ENCODE measurements at regions not wholly inside any gene's neighbourhood (a gene's known extent, or its start where the extent isn't known, plus 50 kb on each side); places are given as distances from the start of the nearest gene placed in this dataset.
A peak's percentile ranks its signal among the peaks of the same experiment; 100 is the strongest.

DNA sequence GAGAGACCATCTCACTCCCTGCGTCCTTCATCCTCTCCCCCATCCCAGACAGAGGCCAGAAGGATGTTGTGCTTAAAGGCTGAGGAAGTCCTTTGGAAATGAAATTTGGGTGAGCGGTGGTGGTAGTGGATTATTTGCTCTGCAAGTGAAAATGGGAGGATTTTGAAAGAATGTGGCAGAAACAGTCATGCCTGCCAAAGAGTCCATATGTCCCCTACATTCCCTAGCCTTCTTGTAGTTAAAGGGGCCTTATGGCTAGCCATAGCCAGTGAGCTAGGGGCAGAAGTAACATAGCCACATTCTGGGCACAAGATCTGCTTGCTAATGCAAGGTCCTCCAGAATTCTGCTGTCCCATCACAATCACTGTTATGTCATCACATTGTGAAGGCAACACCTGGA is 360.2 kb upstream of the TSHZ3 start:
- no peak for ATAC-seq (ENCODE audit: insufficient read depth, low FRiP score)
- Histone ChIP-seq H3K36me3 (ENCODE audit: control insufficient read depth in 4 of 4, insufficient read depth in 4 of 4, low read length in 4 of 4) (no peaks in the 10 kb centered on the region), H3K9me3 (ENCODE audit: control insufficient read depth in 4 of 4, insufficient read depth in 3 of 4, low read length in 3 of 4) (peaks cover 0 to 9% (median 2%) of the 10 kb centered on the region in 4 donors), H3K27ac (ENCODE audit: low read depth in 1 of 2, low read length in 1 of 2) (no peak overlapping the region), H3K4me3 (no peak overlapping the region), H3K27me3 (ENCODE audit: control insufficient read depth in 3 of 3, insufficient read depth in 3 of 3, low read length in 2 of 3) (no peaks in the 10 kb centered on the region), H3K4me1 (ENCODE audit: control insufficient read depth in 5 of 5, insufficient read depth in 5 of 5, low read length in 5 of 5) (peaks cover 0 to 29% (median 7%) of the 10 kb centered on the region in 5 donors), H3K9ac (ENCODE audit: insufficient read depth in 1 of 2, low read length in 2 of 2) (no peak overlapping the region)
- 84 to 89% methylated on average over 2 of the region's 2 CpGs for WGBS, 2 donors
- no peak for DNase-seq
- TF ChIP-seq, protein P1, sequence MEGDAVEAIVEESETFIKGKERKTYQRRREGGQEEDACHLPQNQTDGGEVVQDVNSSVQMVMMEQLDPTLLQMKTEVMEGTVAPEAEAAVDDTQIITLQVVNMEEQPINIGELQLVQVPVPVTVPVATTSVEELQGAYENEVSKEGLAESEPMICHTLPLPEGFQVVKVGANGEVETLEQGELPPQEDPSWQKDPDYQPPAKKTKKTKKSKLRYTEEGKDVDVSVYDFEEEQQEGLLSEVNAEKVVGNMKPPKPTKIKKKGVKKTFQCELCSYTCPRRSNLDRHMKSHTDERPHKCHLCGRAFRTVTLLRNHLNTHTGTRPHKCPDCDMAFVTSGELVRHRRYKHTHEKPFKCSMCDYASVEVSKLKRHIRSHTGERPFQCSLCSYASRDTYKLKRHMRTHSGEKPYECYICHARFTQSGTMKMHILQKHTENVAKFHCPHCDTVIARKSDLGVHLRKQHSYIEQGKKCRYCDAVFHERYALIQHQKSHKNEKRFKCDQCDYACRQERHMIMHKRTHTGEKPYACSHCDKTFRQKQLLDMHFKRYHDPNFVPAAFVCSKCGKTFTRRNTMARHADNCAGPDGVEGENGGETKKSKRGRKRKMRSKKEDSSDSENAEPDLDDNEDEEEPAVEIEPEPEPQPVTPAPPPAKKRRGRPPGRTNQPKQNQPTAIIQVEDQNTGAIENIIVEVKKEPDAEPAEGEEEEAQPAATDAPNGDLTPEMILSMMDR (IDR thresholded peaks at IDR 0.05; ENCODE audit: control extremely low read depth, extremely low read depth) = no peak

DNA sequence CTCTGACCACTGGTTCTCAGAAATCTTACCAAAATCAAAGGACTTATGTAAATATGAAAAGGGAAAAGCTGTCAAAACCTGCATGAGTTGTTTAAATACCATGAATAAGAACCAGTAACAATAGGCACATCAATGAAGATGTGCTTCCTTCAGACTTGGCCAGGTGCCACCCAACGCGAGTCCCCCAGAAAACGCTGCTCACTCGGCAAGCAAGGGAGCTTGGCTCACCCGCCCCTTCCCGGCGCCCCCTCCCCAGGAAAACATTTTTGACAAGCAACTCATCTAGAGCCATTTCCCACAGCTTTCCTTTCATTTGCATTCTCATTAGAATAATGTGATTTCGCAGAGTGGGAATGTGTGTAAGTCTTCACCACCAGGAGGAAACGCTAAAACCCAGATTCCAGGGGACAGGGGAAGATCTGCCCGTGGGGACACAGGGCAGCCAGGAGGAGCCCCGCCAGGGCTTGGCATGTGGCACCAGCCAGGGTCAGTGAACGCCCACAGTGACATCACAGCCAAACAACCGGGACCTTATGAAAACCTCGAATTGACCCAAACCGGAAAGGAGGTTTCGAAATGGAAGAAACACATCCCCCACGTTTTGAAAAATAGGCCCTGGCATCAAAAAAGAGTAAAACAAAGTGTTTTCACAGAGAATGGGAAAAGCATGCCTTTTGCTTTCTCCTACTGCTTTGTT is 366.2 kb upstream of the TSHZ3 start:
- no peak overlapping the region for H3K27ac ChIP-seq (ENCODE audit: low read depth in 1 of 2, low read length in 1 of 2)
- no peaks in the 10 kb centered on the region for H3K27me3 ChIP-seq (ENCODE audit: control insufficient read depth in 3 of 3, insufficient read depth in 3 of 3, low read length in 2 of 3)
- ATAC-seq (ENCODE audit: insufficient read depth, low FRiP score) (no peak), DNase-seq (peak; percentile 74 to 88 (median 86))
- H3K36me3 ChIP-seq (ENCODE audit: control insufficient read depth in 4 of 4, insufficient read depth in 4 of 4, low read length in 4 of 4) = no peaks in the 10 kb centered on the region
- TF ChIP-seq, protein P1 (IDR thresholded peaks at IDR 0.05; ENCODE audit: control extremely low read depth, extremely low read depth) = no peak
- peaks cover 0 to 43% (median 3%) of the 10 kb centered on the region in 5 donors for H3K4me1 ChIP-seq (ENCODE audit: control insufficient read depth in 5 of 5, insufficient read depth in 5 of 5, low read length in 5 of 5)
- no peak overlapping the region for H3K4me3 ChIP-seq
- H3K9ac ChIP-seq (ENCODE audit: insufficient read depth in 1 of 2, low read length in 2 of 2) = peak overlapping the region in 1 of 2 donors; percentile 24
- peaks cover 0 to 9% (median 2%) of the 10 kb centered on the region in 4 donors for H3K9me3 ChIP-seq (ENCODE audit: control insufficient read depth in 4 of 4, insufficient read depth in 3 of 4, low read length in 3 of 4)
- 46 to 63% methylated on average over 17 of the region's 17 CpGs for WGBS, 2 donors

DNA sequence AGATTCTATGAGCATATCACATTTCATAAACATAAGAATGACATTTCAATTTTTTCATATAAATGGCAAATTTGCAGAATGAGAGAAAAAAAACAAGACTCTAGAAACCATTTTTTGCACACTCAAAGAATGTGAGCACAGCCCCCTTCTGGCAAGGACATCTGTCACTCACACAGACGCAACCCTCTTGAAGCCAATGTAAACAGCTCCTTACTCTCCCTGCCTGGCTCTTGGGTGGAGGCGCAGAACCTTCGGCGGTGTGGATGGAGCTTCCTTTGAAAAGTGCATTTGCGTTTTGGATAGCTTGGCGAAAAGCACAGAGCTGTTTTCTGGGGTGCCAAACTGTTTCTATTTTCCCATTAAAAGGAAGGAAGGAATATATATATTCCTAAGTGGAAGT is 367.6 kb upstream of the TSHZ3 start:
- Histone ChIP-seq H3K27ac (ENCODE audit: low read depth in 1 of 2, low read length in 1 of 2) (no peak overlapping the region), H3K4me3 (no peak overlapping the region), H3K9me3 (ENCODE audit: control insufficient read depth in 4 of 4, insufficient read depth in 3 of 4, low read length in 3 of 4) (peaks cover 0 to 9% (median 2%) of the 10 kb centered on the region in 4 donors), H3K36me3 (ENCODE audit: control insufficient read depth in 4 of 4, insufficient read depth in 4 of 4, low read length in 4 of 4) (no peaks in the 10 kb centered on the region), H3K27me3 (ENCODE audit: control insufficient read depth in 3 of 3, insufficient read depth in 3 of 3, low read length in 2 of 3) (no peaks in the 10 kb centered on the region), H3K4me1 (ENCODE audit: control insufficient read depth in 5 of 5, insufficient read depth in 5 of 5, low read length in 5 of 5) (peaks cover 0 to 43% (median 3%) of the 10 kb centered on the region in 5 donors), H3K9ac (ENCODE audit: insufficient read depth in 1 of 2, low read length in 2 of 2) (no peak overlapping the region)
- ATAC-seq (ENCODE audit: insufficient read depth, low FRiP score) (no peak), DNase-seq (no peak)
- WGBS, 2 donors = 55 to 67% methylated on average over 6 of the region's 6 CpGs
- TF ChIP-seq, protein P1 (IDR thresholded peaks at IDR 0.05; ENCODE audit: control extremely low read depth, extremely low read depth) = no peak

All from lung (tissue), 11 donors.